ENCODE measurements at regions not wholly inside any gene's neighbourhood (a gene's known extent, or its start where the extent isn't known, plus 50 kb on each side); places are given as distances from the start of the nearest gene placed in this dataset.

DNA sequence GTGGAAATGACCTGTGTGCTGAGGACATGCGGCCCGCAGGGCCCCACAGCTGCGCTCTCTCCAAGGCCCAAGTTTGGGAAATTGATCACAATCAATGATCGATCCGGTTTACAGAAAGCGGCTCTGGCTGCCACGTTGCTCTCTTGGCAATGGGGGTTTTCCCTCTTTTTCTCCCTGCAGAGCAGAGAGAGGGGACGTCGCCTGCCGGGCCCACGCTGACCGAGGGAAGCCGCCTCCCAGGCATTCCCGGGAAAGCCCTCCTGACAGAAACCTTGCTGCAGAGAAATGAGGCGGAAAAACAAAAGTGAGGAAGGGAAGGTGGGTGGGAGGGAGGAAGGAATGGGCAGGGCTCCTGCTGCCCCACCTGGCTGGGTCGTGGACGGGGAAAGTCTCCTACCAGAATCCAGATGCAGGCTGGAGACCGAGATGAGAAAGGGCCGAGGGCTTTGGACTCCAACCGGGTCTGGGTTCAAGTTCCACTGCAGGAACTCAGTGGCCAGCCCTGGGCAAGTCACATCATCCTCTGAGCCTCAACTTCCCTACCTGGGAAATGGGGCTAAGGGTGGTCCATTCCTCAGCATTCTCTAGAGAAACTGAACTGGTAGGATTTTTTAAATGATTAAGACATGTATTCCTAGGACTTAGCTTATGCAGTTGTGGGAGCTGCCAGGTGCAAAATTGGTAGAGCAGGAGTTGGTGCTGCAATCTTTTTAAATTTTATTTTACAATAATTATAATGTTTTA, 75.5 kb downstream of the PHETA1 start:
- TF ChIP-seq EP300 (IDR thresholded peaks at IDR 0.05) (no peak), POLR2AphosphoS5 (IDR thresholded peaks at IDR 0.05) (no peak), POLR2A (IDR thresholded peaks at IDR 0.05) (no peak)
- TF ChIP-seq, protein P1, sequence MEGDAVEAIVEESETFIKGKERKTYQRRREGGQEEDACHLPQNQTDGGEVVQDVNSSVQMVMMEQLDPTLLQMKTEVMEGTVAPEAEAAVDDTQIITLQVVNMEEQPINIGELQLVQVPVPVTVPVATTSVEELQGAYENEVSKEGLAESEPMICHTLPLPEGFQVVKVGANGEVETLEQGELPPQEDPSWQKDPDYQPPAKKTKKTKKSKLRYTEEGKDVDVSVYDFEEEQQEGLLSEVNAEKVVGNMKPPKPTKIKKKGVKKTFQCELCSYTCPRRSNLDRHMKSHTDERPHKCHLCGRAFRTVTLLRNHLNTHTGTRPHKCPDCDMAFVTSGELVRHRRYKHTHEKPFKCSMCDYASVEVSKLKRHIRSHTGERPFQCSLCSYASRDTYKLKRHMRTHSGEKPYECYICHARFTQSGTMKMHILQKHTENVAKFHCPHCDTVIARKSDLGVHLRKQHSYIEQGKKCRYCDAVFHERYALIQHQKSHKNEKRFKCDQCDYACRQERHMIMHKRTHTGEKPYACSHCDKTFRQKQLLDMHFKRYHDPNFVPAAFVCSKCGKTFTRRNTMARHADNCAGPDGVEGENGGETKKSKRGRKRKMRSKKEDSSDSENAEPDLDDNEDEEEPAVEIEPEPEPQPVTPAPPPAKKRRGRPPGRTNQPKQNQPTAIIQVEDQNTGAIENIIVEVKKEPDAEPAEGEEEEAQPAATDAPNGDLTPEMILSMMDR (IDR thresholded peaks at IDR 0.05): no peak
- Histone ChIP-seq H3K27me3 (no peaks in the 10 kb centered on the region), H3K27ac (no peak overlapping the region), H3K4me1 (no peaks in the 10 kb centered on the region), H3K9me3 (no peaks in the 10 kb centered on the region), H3K4me3 (no peak overlapping the region), H3K36me3 (no peaks in the 10 kb centered on the region)
- WGBS, 2 donors: 72 to 79% methylated on average over 19 to 20 of the region's 20 CpGs
- DNase-seq: no peak
- no peak for ATAC-seq (ENCODE audit: low FRiP score in 2 of 2)

DNA sequence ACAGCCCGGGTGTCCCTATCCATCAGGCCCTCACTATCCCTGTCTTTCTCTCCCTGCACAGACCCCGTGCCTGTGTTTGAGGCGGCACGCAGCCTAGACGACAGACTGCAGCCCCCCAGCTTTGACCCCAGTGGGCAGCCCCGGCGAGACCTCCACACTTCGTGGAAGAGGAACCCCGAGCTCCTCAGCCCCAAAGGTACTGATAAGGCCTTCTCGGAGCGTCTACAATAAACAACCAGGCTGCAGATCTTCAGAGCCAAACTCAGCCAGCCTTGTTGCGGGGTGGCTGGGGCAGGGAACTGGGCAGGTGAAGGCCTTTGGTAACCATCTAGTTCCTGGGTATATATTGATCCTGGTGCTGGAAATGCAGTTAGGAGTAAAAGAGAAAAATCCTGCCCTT, 77.5 kb downstream of the PHETA1 start:
- ATAC-seq (ENCODE audit: low FRiP score in 2 of 2) (no peak), DNase-seq (no peak)
- no peaks in the 10 kb centered on the region for H3K9me3 ChIP-seq
- 90 to 91% methylated on average over 9 to 12 of the region's 12 CpGs for WGBS, 2 donors
- no peak overlapping the region for H3K27ac ChIP-seq
- H3K36me3 ChIP-seq: no peaks in the 10 kb centered on the region
- no peak overlapping the region for H3K4me3 ChIP-seq
- TF ChIP-seq POLR2A (IDR thresholded peaks at IDR 0.05) (no peak), POLR2AphosphoS5 (IDR thresholded peaks at IDR 0.05) (no peak), EP300 (IDR thresholded peaks at IDR 0.05) (no peak)
- TF ChIP-seq, protein P1 (IDR thresholded peaks at IDR 0.05): no peak
- H3K4me1 ChIP-seq: no peaks in the 10 kb centered on the region
- no peaks in the 10 kb centered on the region for H3K27me3 ChIP-seq

DNA sequence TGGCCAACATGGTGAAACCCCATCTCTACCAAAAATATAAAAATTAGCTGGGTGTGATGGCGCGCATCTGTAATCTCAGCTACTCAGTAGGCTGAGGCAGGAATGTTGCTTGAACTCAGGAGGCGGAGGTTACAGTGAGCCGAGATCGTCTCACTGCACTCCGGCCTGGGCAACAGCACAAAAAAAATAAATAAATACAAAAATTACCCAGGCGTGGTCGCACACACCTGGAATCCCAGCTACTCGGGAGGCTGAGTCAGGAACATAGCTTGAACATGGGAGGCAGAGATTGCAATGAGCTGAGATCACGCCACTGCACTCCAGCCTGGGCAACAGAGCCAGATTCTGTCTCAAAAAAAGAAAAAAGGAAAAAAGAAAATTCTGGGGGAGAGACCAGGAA, 80.1 kb downstream of the PHETA1 start:
- Histone ChIP-seq H3K4me1 (no peaks in the 10 kb centered on the region), H3K9me3 (no peaks in the 10 kb centered on the region), H3K27ac (no peak overlapping the region), H3K27me3 (no peaks in the 10 kb centered on the region), H3K4me3 (no peak overlapping the region), H3K36me3 (no peaks in the 10 kb centered on the region)
- TF ChIP-seq, protein P1 (IDR thresholded peaks at IDR 0.05): no peak
- TF ChIP-seq POLR2A (IDR thresholded peaks at IDR 0.05) (no peak), EP300 (IDR thresholded peaks at IDR 0.05) (no peak), POLR2AphosphoS5 (IDR thresholded peaks at IDR 0.05) (no peak)
- ATAC-seq (ENCODE audit: low FRiP score in 2 of 2) (no peak), DNase-seq (no peak)
- 84% methylated on average over 10 of the region's 10 CpGs for WGBS, 2 donors

DNA sequence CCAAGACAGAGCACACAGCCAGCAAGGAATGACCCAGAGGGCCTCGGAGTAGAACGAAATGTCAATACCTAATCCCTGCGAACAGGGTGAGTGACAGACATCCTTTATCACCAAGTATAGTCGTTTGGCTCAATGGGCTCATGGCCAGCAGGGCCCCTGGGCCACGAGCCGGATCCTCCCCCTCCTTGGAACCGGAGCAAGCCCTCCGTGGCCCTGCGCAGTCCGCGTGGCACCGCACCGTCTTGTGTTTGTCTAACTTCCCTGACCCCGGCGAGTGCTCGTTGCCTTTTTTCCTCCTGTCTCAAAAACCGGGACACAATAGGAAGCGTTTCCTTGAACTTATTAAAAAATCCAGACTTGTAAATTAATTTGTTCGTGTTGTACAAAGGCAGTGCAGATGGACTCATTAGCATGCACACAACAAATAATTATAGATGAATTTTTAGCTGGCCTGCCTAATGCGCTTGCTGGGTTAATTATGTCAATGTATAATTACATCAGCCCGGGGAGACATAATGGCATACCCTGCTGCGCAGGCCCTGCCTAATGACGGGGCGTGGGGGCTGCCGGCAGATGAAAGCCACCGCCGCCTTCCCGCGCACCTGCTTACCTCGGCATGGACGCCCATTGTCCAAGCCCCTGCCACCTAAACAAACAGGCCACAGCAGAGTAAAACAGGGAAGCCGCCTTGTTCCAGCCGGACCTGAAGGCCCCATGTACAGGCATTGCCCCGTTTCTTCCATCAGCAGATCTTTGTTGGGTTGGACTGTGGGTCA, 81.6 kb downstream of the PHETA1 start:
- TF ChIP-seq, protein P1 (IDR thresholded peaks at IDR 0.05): no peak
- TF ChIP-seq POLR2AphosphoS5 (IDR thresholded peaks at IDR 0.05): no peak
- Histone ChIP-seq H3K27ac (no peak overlapping the region), H3K36me3 (no peaks in the 10 kb centered on the region), H3K27me3 (no peaks in the 10 kb centered on the region), H3K4me3 (no peak overlapping the region), H3K4me1 (no peaks in the 10 kb centered on the region), H3K9me3 (no peaks in the 10 kb centered on the region)
- ATAC-seq (ENCODE audit: low FRiP score in 2 of 2): no peak
- 81 to 83% methylated on average over 33 to 34 of the region's 34 CpGs for WGBS, 2 donors
- peak in 1 of 2 donors; percentile 60 for DNase-seq
